Heart left ventricle (tissue), 13 donors: ENCODE measurements at regions not wholly inside any gene's neighbourhood (a gene's known extent, or its start where the extent isn't known, plus 50 kb on each side); places are given as distances from the start of the nearest gene placed in this dataset.

Experiments
- CTCF ChIP-seq, 12 donors: fragments of 200-600 bp; sonication (generic) in 4 of 12; IDR thresholded peaks; one replicate each; pipeline versions ENCODE4 v1.5.0 to v1.8.0; 2018 to 2022; ENCODE audit warnings: antibody characterized with exemption in 12 of 12, mild to moderate bottlenecking in 5 of 12
- POLR2A ChIP-seq, 2 donors: fragments of 450-650 bp; IDR thresholded peaks; one replicate each; pipeline ENCODE4 v1.6.1; 2017; ENCODE audit warnings: antibody characterized with exemption in 2 of 2, mild to moderate bottlenecking in 2 of 2, moderate library complexity in 2 of 2
- donor health status: ischemic (EF 13 %, LVEDD 7.1; RV severe dilation, severe dysfunction).
- donor health status: DM: no; HTN: yes; CAD: no.
- donor health status: DM: no; HTN: no; CAD: no.
- donor health status: ischemic (EF 25% LVEDD 6.9; RV normal size, moderate dysfunction).
- donor health status: ischemic (EF 25% LVEDD 5.7; RV mildly dilated, moderate dysfunction).
- donor health status: ischemic (EF 35%, LVEDD 5.7; RV mildly dilated, moderate dysfunction).
- donor health status: nonischemic (EF 11% LVEDD 7.7; RV severe dilation, severe dysfunction).
- donor health status: DM: yes; HTN: yes; CAD: no.
- donor health status: PGD.
- donor health status: ischemic (EF 29% LVEDD 5.4; RV normal size, mild dysfunction).
- donor health status: nonischemic (EF 23%, LVEDD 6.1; RV moderate dilation, normal function).

GRCh38 chr2:128638341-128639119, 319.9 kb upstream of the HS6ST1 start:
- TF ChIP-seq CTCF (IDR thresholded peaks at IDR 0.05) (no peak), POLR2A (IDR thresholded peaks at IDR 0.05) (no peak)
